H1 (cell line): ENCODE measurements at regions not wholly inside any gene's neighbourhood (a gene's known extent, or its start where the extent isn't known, plus 50 kb on each side); places are given as distances from the start of the nearest gene placed in this dataset.

ENCODE experiments used
- CTCF ChIA-PET: fragments of 300-600 bp; sonication (Branson Sonifier 250); formaldehyde crosslinking; loops from one replicate; lab custom pipeline; 2021; ENCODE audit not compliant: partially characterized antibody; lab: Charles Lee
- POLR2A ChIA-PET: fragments of 300-600 bp; sonication (Branson Sonifier 250); formaldehyde crosslinking; loops from one replicate; lab custom pipeline; 2021; ENCODE audit warnings: inconsistent platforms; ENCODE audit not compliant: partially characterized antibody; lab: Charles Lee
- DNase-seq, 2 experiments: peaks; one replicate each; pipeline versions ENCODE4 v3.0.0 to v3.0.0-alpha.2; 2010 to 2022; ENCODE audit warnings: low spot score in 2 of 2, low read depth in 1 of 2, mixed read lengths in 1 of 2
- FAIRE-seq: peaks from 2 replicates; lab custom pipeline; 2011; peaks lifted over from hg19 to GRCh38; lab: Jason Lieb, UNC
- H2AFZ ChIP-seq: 2 replicates; pipeline ENCODE4 v1.8.1; 2012; ENCODE audit warnings: low read length, inconsistent platforms
- H2AK5ac ChIP-seq: 2 replicates; pipeline ENCODE4 v1.6.1; 2013; ENCODE audit warnings: low read depth, low read length
- H2BK120ac ChIP-seq: replicated peaks from 2 replicates; pipeline ENCODE3; 2013; ENCODE audit warnings: low read depth, low read length, inconsistent platforms
- H2BK12ac ChIP-seq: 2 replicates; pipeline ENCODE4 v1.6.1; 2013; ENCODE audit warnings: low read depth, low read length
- H2BK15ac ChIP-seq: 2 replicates; pipeline ENCODE4 v1.6.1; 2013; ENCODE audit warnings: low read length
- H2BK20ac ChIP-seq: 2 replicates; pipeline ENCODE4 v1.6.1; 2013; ENCODE audit warnings: low read length
- H2BK5ac ChIP-seq: 2 replicates; pipeline ENCODE4 v1.6.1; 2013; ENCODE audit warnings: low read depth, low read length
- H3K14ac ChIP-seq: 2 replicates; pipeline ENCODE4 v1.6.1; 2013; ENCODE audit warnings: inconsistent platforms; ENCODE audit not compliant: insufficient read length
- H3K18ac ChIP-seq: 2 replicates; pipeline ENCODE4 v1.6.1; 2013; ENCODE audit warnings: low read length; ENCODE audit errors: extremely low read depth
- H3K23ac ChIP-seq: 2 replicates; pipeline ENCODE4 v1.6.1; 2013; ENCODE audit warnings: inconsistent platforms; ENCODE audit not compliant: insufficient read length
- H3K23me2 ChIP-seq: 2 replicates; pipeline ENCODE4 v1.6.1; 2013; ENCODE audit warnings: low read depth, low read length
- H3K27ac ChIP-seq: 2 replicates; pipeline ENCODE4 v1.6.1; 2011; ENCODE audit warnings: low read depth, low read length, inconsistent platforms
- H3K27me3 ChIP-seq, 4 experiments: replicated peaks in 1 of 4; 1 replicate in 1 of 4; 2 replicates in 3 of 4; pipeline versions ENCODE4 v1.6.1 to v1.8.1; 2011 to 2013; ENCODE audit warnings: low read length in 3 of 4, mild to moderate bottlenecking in 3 of 4, inconsistent platforms in 2 of 4, mixed read lengths in 2 of 4, moderate library complexity in 1 of 4; ENCODE audit not compliant: control insufficient read depth in 3 of 4, insufficient read depth in 3 of 4; ENCODE audit errors: extremely low read depth in 1 of 4
- H3K36me3 ChIP-seq, 4 experiments: 2 replicates each; pipeline versions ENCODE4 v1.6.1 to v1.8.1; 2011 to 2013; ENCODE audit warnings: mild to moderate bottlenecking in 4 of 4, low read length in 3 of 4, moderate library complexity in 2 of 4, control low read depth in 1 of 4, inconsistent platforms in 1 of 4; ENCODE audit not compliant: insufficient read depth in 4 of 4, control insufficient read depth in 2 of 4
- H3K4ac ChIP-seq: replicated peaks from 2 replicates; pipeline ENCODE3; 2013; ENCODE audit warnings: low read length, low read depth, mixed read lengths, inconsistent platforms; ENCODE audit not compliant: insufficient read length
- H3K4me1 ChIP-seq, 4 experiments: replicated peaks in 1 of 4; 1 replicate in 1 of 4; 2 replicates in 3 of 4; pipeline versions ENCODE4 v1.6.1 to v1.8.1; 2011 to 2013; ENCODE audit warnings: low read length in 3 of 4, inconsistent platforms in 2 of 4, mixed read lengths in 1 of 4; ENCODE audit not compliant: insufficient read depth in 4 of 4, control insufficient read depth in 3 of 4
- H3K4me2 ChIP-seq, 2 experiments: 2 replicates each; pipeline versions ENCODE4 v1.6.1 to v1.8.1; 2011 to 2013; ENCODE audit warnings: low read depth in 2 of 2, low read length in 2 of 2, control low read depth in 1 of 2, inconsistent platforms in 1 of 2, mild to moderate bottlenecking in 1 of 2; ENCODE audit not compliant: insufficient read depth in 1 of 2
- H3K4me3 ChIP-seq, 4 experiments: fragments of 200-600, 300-600 bp in 1 of 4; sonication (generic), shearing (Covaris generic), sonication (Bioruptor Twin) in 1 of 4; 2 replicates each; pipeline versions ENCODE4 v1.5.1 to v1.8.1; 2011 to 2016; ENCODE audit warnings: low read length in 4 of 4, low read depth in 3 of 4, control low read depth in 2 of 4, inconsistent platforms in 2 of 4, mild to moderate bottlenecking in 2 of 4, mixed read lengths in 1 of 4, moderate library complexity in 1 of 4; ENCODE audit not compliant: insufficient read depth in 2 of 4; ENCODE audit errors: extremely low read depth in 1 of 4
- H3K56ac ChIP-seq: replicated peaks from 2 replicates; pipeline ENCODE3; 2013; ENCODE audit warnings: low read depth, mild to moderate bottlenecking, mixed read lengths, low read length, inconsistent platforms; ENCODE audit not compliant: insufficient read length
- H3K79me1 ChIP-seq: 2 replicates; pipeline ENCODE4 v1.6.1; 2013; ENCODE audit warnings: low read depth, low read length, control low read depth
- H3K79me2 ChIP-seq, 2 experiments: 2 replicates each; pipeline versions ENCODE4 v1.6.1 to v1.8.1; 2012 to 2013; ENCODE audit warnings: low read length in 2 of 2, mild to moderate bottlenecking in 2 of 2, inconsistent platforms in 1 of 2; ENCODE audit not compliant: insufficient read depth in 2 of 2, control insufficient read depth in 1 of 2
- H3K9ac ChIP-seq, 4 experiments: replicated peaks in 1 of 4; 1 replicate in 1 of 4; 2 replicates in 3 of 4; pipeline versions ENCODE4 v1.6.1 to v1.8.1; 2011 to 2013; ENCODE audit warnings: low read depth in 3 of 4, low read length in 3 of 4, control low read depth in 2 of 4, mild to moderate bottlenecking in 2 of 4, moderate library complexity in 2 of 4, inconsistent platforms in 1 of 4; ENCODE audit errors: extremely low read depth in 1 of 4
- H3K9me3 ChIP-seq, 2 experiments: 2 replicates each; pipeline versions ENCODE4 v1.6.1 to v1.8.1; 2012 to 2013; ENCODE audit warnings: mild to moderate bottlenecking in 2 of 2, moderate library complexity in 2 of 2, control low read depth in 1 of 2, inconsistent platforms in 1 of 2, low read depth in 1 of 2, low read length in 1 of 2, mixed read lengths in 1 of 2; ENCODE audit not compliant: insufficient read depth in 2 of 2
- H4K20me1 ChIP-seq, 2 experiments: replicated peaks in 1 of 2; 2 replicates each; pipeline versions ENCODE3 to v1.8.1; 2011 to 2013; ENCODE audit warnings: inconsistent platforms in 2 of 2, low read length in 2 of 2, mild to moderate bottlenecking in 1 of 2; ENCODE audit not compliant: insufficient read depth in 2 of 2, control insufficient read depth in 1 of 2
- H4K5ac ChIP-seq: 2 replicates; pipeline ENCODE4 v1.6.1; 2013; ENCODE audit warnings: low read length, low read depth, mixed read lengths, inconsistent platforms; ENCODE audit not compliant: insufficient read length
- H4K8ac ChIP-seq: 2 replicates; pipeline ENCODE4 v1.8.0; 2013; ENCODE audit warnings: mild to moderate bottlenecking, moderate library complexity, low read length, inconsistent platforms; ENCODE audit not compliant: insufficient read depth; ENCODE audit errors: extremely low read depth
- H4K91ac ChIP-seq: replicated peaks from 2 replicates; pipeline ENCODE3; 2013; ENCODE audit warnings: low read length, mixed read lengths, inconsistent platforms; ENCODE audit not compliant: insufficient read length
- BCL11A ChIP-seq, 2 experiments: IDR thresholded peaks; one replicate each; pipeline ENCODE4 v1.6.1; 2011; ENCODE audit warnings: low read depth in 2 of 2, low read length in 2 of 2, mild to moderate bottlenecking in 2 of 2
- CHD2 ChIP-seq: IDR thresholded peaks from 2 replicates; pipeline ENCODE4 v1.6.1; 2012; ENCODE audit warnings: low read length, improper control_type of control experiment
- CTCF ChIP-seq, 3 experiments: IDR thresholded peaks; 1 replicate in 2 of 3; 2 replicates in 1 of 3; pipeline versions ENCODE4 v1.5.1 to v1.6.1; 2011; ENCODE audit warnings: low read length in 3 of 3, mild to moderate bottlenecking in 3 of 3, inconsistent platforms in 2 of 3, low read depth in 1 of 3, moderate library complexity in 1 of 3; ENCODE audit not compliant: insufficient read depth in 1 of 3; ENCODE audit errors: control extremely low read depth in 1 of 3
- GTF2F1 ChIP-seq: IDR thresholded peaks from 2 replicates; pipeline ENCODE4 v1.6.1; 2012; ENCODE audit warnings: low read depth, low read length, improper control_type of control experiment, borderline replicate concordance
- RAD21 ChIP-seq, 2 experiments: IDR thresholded peaks in 1 of 2; conservative IDR thresholded peaks in 1 of 2; 2 replicates each; pipeline ENCODE4 v1.6.1; 2011; ENCODE audit warnings: low read depth in 2 of 2, low read length in 2 of 2, improper control_type of control experiment in 1 of 2, inconsistent platforms in 1 of 2, mild to moderate bottlenecking in 1 of 2, moderate library complexity in 1 of 2
- WGBS, 2 experiments: shearing (Covaris generic) in 1 of 2; methylation state at CpG; one replicate each; pipeline versions ENCODE4 v1.1.6 to v1.1.7; 2013 to 2015; ENCODE audit warnings: low lambda C conversion rate in 2 of 2, mixed read lengths in 2 of 2, inconsistent platforms in 1 of 2, low coverage in 1 of 2, missing lambda C conversion rate in 1 of 2; ENCODE audit not compliant: insufficient replicate concordance in 2 of 2, insufficient coverage in 1 of 2, insufficient read length in 1 of 2; ENCODE audit errors: extremely low coverage in 1 of 2, missing lambda C conversion rate in 1 of 2; 5-methylcytosine and 5-hydroxymethylcytosine counted together

GRCh38 chr13:65529541-65529940, 1700.6 kb downstream of the PCDH9 start:
- Histone ChIP-seq H4K8ac (no peak overlapping the region), H2AFZ (no peak overlapping the region), H4K91ac (no peak overlapping the region), H3K18ac (no peak overlapping the region), H2BK5ac (no peak overlapping the region), H3K4me2 (no peak overlapping the region), H3K4ac (no peak overlapping the region), H3K27me3 (no peaks in the 10 kb centered on the region), H2BK120ac (no peak overlapping the region), H2BK15ac (no peak overlapping the region), H3K56ac (no peak overlapping the region), H3K79me2 (no peaks in the 10 kb centered on the region), H2BK12ac (no peak overlapping the region), H2BK20ac (no peak overlapping the region), H3K27ac (no peak overlapping the region), H3K14ac (no peak overlapping the region), H3K9me3 (no peaks in the 10 kb centered on the region), H3K23me2 (no peaks in the 10 kb centered on the region), H3K4me3 (no peak overlapping the region), H3K9ac (no peak overlapping the region), H3K4me1 (no peaks in the 10 kb centered on the region), H4K5ac (no peak overlapping the region), H3K79me1 (no peaks in the 10 kb centered on the region), H2AK5ac (no peak overlapping the region), H3K36me3 (no peaks in the 10 kb centered on the region), H3K23ac (no peak overlapping the region), H4K20me1 (no peaks in the 10 kb centered on the region)
- no peak for TF ChIP-seq CHD2
- TF ChIP-seq CTCF (IDR thresholded peaks at IDR 0.05; ENCODE audit: control extremely low read depth in 1 of 3, insufficient read depth in 1 of 3, low read depth in 1 of 3, low read length in 3 of 3), result no peak
- TF ChIP-seq BCL11A (IDR thresholded peaks at IDR 0.05; ENCODE audit: low read depth in 2 of 2, low read length in 2 of 2), result no peak
- TF ChIP-seq GTF2F1, result no peak
- TF ChIP-seq RAD21 (IDR thresholded peaks at IDR 0.05 in 1 of 2, conservative IDR thresholded peaks at IDR 0.05 in 1 of 2; ENCODE audit: low read depth in 2 of 2, low read length in 2 of 2), result no peak
- 100% methylated on average over 3 of the region's 4 CpGs; no CpG with 5 or more reads in 1 of the 2 experiments for WGBS, 2 experiments
- DNase-seq (no peak), FAIRE-seq (no peak)
- CTCF ChIA-PET, result no interaction called here
- POLR2A ChIA-PET, result no interaction called here
